Tibial nerve (tissue), 4 donors: ENCODE measurements at regions not wholly inside any gene's neighbourhood (a gene's known extent, or its start where the extent isn't known, plus 50 kb on each side); places are given as distances from the start of the nearest gene placed in this dataset.

Source experiments
- DNase-seq, 2 donors: peaks; one replicate each; pipeline ENCODE4 v3.0.0-alpha.2; 2019; ENCODE audit warnings: low spot score in 2 of 2
- H3K27ac ChIP-seq, 4 donors: fragments of 200-600 bp; sonication (generic) in 3 of 4; one replicate each; pipeline ENCODE4 v1.5.1; 2017 to 2019; ENCODE audit warnings: mild to moderate bottlenecking in 1 of 4
- H3K27me3 ChIP-seq, 2 donors: fragments of 200-600 bp; sonication (generic) in 1 of 2; one replicate each; pipeline versions ENCODE4 v1.5.1 to v1.6.0; 2017 to 2019
- H3K36me3 ChIP-seq, 3 donors: fragments of 200-600 bp; sonication (generic); one replicate each; pipeline ENCODE4 v1.5.1; 2018 to 2019
- H3K4me1 ChIP-seq, 4 donors: fragments of 200-600 bp; sonication (generic) in 3 of 4; one replicate each; pipeline ENCODE4 v1.5.1; 2017 to 2019
- H3K4me3 ChIP-seq, 4 donors: fragments of 200-600 bp; sonication (generic) in 3 of 4; one replicate each; pipeline ENCODE4 v1.5.1; 2017 to 2019; ENCODE audit warnings: mild to moderate bottlenecking in 1 of 4, moderate library complexity in 1 of 4
- H3K9me3 ChIP-seq, 4 donors: fragments of 200-600 bp; sonication (generic) in 3 of 4; one replicate each; pipeline ENCODE4 v1.5.1; 2017 to 2019
- CTCF ChIP-seq, 5 experiments: fragments of 200-600 bp in 3 of 5; fragments of 450-650 bp in 2 of 5; sonication (generic) in 3 of 5; IDR thresholded peaks; one replicate each; pipeline ENCODE4 v1.5.1; 2016 to 2019; ENCODE audit warnings: antibody characterized with exemption in 5 of 5, mild to moderate bottlenecking in 3 of 5, moderate library complexity in 2 of 5
- EP300 ChIP-seq, 2 donors: sonication (generic); formaldehyde crosslinking; IDR thresholded peaks; one replicate each; pipeline ENCODE4 v1.6.1; 2017; ENCODE audit warnings: antibody characterized with exemption in 2 of 2, mild to moderate bottlenecking in 1 of 2
- POLR2A ChIP-seq, 2 donors: fragments of 450-650 bp; IDR thresholded peaks; one replicate each; pipeline ENCODE4 v1.6.1; 2017; ENCODE audit warnings: antibody characterized with exemption in 2 of 2, mild to moderate bottlenecking in 2 of 2, moderate library complexity in 2 of 2
- WGBS, 2 donors: methylation state at CpG; one replicate each; pipeline ENCODE4 v1.1.5; 2018; 5-methylcytosine and 5-hydroxymethylcytosine counted together

GRCh38 chr6:40340957-40341356 is 246.2 kb downstream of the LRFN2 start:
- TF ChIP-seq EP300 (IDR thresholded peaks at IDR 0.05) = no peak
- TF ChIP-seq POLR2A (IDR thresholded peaks at IDR 0.05) = no peak
- no peak for TF ChIP-seq CTCF (IDR thresholded peaks at IDR 0.05)
- H3K4me1 ChIP-seq = no peaks in the 10 kb centered on the region
- H3K27me3 ChIP-seq = peaks cover 0 to 9% of the 10 kb centered on the region in 2 donors
- WGBS, 2 donors = 72% methylated on average over 6 of the region's 6 CpGs
- H3K4me3 ChIP-seq = no peak overlapping the region
- no peaks in the 10 kb centered on the region for H3K9me3 ChIP-seq
- no peak overlapping the region for H3K27ac ChIP-seq
- DNase-seq = no peak
- no peaks in the 10 kb centered on the region for H3K36me3 ChIP-seq

GRCh38 chr6:40340196-40340595 is 247.0 kb downstream of the LRFN2 start:
- 89 to 91% methylated on average over 8 of the region's 8 CpGs for WGBS, 2 donors
- no peak overlapping the region for H3K27ac ChIP-seq
- H3K4me3 ChIP-seq = no peak overlapping the region
- H3K4me1 ChIP-seq = no peaks in the 10 kb centered on the region
- H3K27me3 ChIP-seq = peaks cover 0 to 14% of the 10 kb centered on the region in 2 donors
- no peak for DNase-seq
- no peaks in the 10 kb centered on the region for H3K36me3 ChIP-seq
- no peaks in the 10 kb centered on the region for H3K9me3 ChIP-seq
- TF ChIP-seq CTCF (IDR thresholded peaks at IDR 0.05) = no peak
- TF ChIP-seq POLR2A (IDR thresholded peaks at IDR 0.05) = no peak
- TF ChIP-seq EP300 (IDR thresholded peaks at IDR 0.05) = no peak

GRCh38 chr6:40338306-40338705 is 248.9 kb downstream of the LRFN2 start:
- 79% methylated on average over 7 of the region's 7 CpGs for WGBS, 2 donors
- Histone ChIP-seq H3K27ac (no peak overlapping the region), H3K4me1 (peaks cover 0 to 5% (median 0%) of the 10 kb centered on the region in 4 donors), H3K4me3 (no peak overlapping the region), H3K9me3 (no peaks in the 10 kb centered on the region), H3K27me3 (peaks cover 0 to 29% of the 10 kb centered on the region in 2 donors), H3K36me3 (no peaks in the 10 kb centered on the region)
- DNase-seq = no peak
- TF ChIP-seq CTCF (IDR thresholded peaks at IDR 0.05) (no peak), EP300 (IDR thresholded peaks at IDR 0.05) (no peak), POLR2A (IDR thresholded peaks at IDR 0.05) (no peak)

- Histone ChIP-seq H3K4me1 (peaks cover 0 to 5% (median 0%) of the 10 kb centered on the region in 4 donors), H3K27ac (no peak overlapping the region), H3K36me3 (no peaks in the 10 kb centered on the region), H3K4me3 (no peak overlapping the region), H3K27me3 (peaks cover 0 to 31% of the 10 kb centered on the region in 2 donors), H3K9me3 (no peaks in the 10 kb centered on the region)
- TF ChIP-seq POLR2A (IDR thresholded peaks at IDR 0.05) = no peak
- TF ChIP-seq EP300 (IDR thresholded peaks at IDR 0.05) = no peak
- no peak for TF ChIP-seq CTCF (IDR thresholded peaks at IDR 0.05)
- WGBS, 2 donors = 80 to 81% methylated on average over 10 of the region's 10 CpGs
- no peak for DNase-seq
Observed at GRCh38 chr6:40336940-40337760, 250.0 kb downstream of the LRFN2 start.

- TF ChIP-seq EP300 (IDR thresholded peaks at IDR 0.05) (no peak), POLR2A (IDR thresholded peaks at IDR 0.05) (no peak), CTCF (IDR thresholded peaks at IDR 0.05) (no peak)
- Histone ChIP-seq H3K27ac (no peak overlapping the region), H3K4me1 (peaks cover 0 to 5% (median 0%) of the 10 kb centered on the region in 4 donors), H3K4me3 (no peak overlapping the region), H3K9me3 (no peaks in the 10 kb centered on the region), H3K27me3 (peaks cover 0 to 31% of the 10 kb centered on the region in 2 donors), H3K36me3 (no peaks in the 10 kb centered on the region)
- WGBS, 2 donors = 50 to 93% methylated on average over 1 of the region's 1 CpG
- no peak for DNase-seq
Observed at GRCh38 chr6:40336296-40336695, 250.9 kb downstream of the LRFN2 start.
